Liver (tissue), 7 donors: ENCODE measurements at regions not wholly inside any gene's neighbourhood (a gene's known extent, or its start where the extent isn't known, plus 50 kb on each side); places are given as distances from the start of the nearest gene placed in this dataset.

ENCODE experiments used
- DNase-seq: peaks from one replicate; pipeline ENCODE4 v3.0.0-alpha.2; 2017; ENCODE audit warnings: low spot score
- H3K27ac ChIP-seq, 2 donors: one replicate each; pipeline ENCODE4 v1.7.0; 2013; ENCODE audit warnings: inconsistent platforms in 2 of 2, low read length in 2 of 2, control low read depth in 1 of 2, low read depth in 1 of 2, mild to moderate bottlenecking in 1 of 2
- H3K27me3 ChIP-seq, 4 donors: one replicate each; pipeline versions ENCODE4 v1.6.1 to v1.7.0; 2013; ENCODE audit warnings: low read length in 3 of 4, inconsistent platforms in 1 of 4, mild to moderate bottlenecking in 1 of 4, moderate library complexity in 1 of 4; ENCODE audit not compliant: control insufficient read depth in 4 of 4, insufficient read depth in 4 of 4
- H3K36me3 ChIP-seq, 4 donors: one replicate each; pipeline versions ENCODE4 v1.6.1 to v1.7.0; 2013; ENCODE audit warnings: low read length in 3 of 4, mild to moderate bottlenecking in 3 of 4, low read depth in 1 of 4, moderate library complexity in 1 of 4; ENCODE audit not compliant: control insufficient read depth in 4 of 4, insufficient read depth in 3 of 4
- H3K4me1 ChIP-seq, 4 donors: one replicate each; pipeline versions ENCODE4 v1.6.1 to v1.7.0; 2013; ENCODE audit warnings: low read length in 3 of 4, mild to moderate bottlenecking in 3 of 4, moderate library complexity in 1 of 4; ENCODE audit not compliant: control insufficient read depth in 4 of 4, insufficient read depth in 4 of 4
- H3K4me3 ChIP-seq, 3 donors: one replicate each; pipeline versions ENCODE4 v1.6.1 to v1.7.0; 2013; ENCODE audit warnings: low read length in 3 of 3, control low read depth in 1 of 3, low read depth in 1 of 3, mild to moderate bottlenecking in 1 of 3
- H3K9ac ChIP-seq, 2 donors: one replicate each; pipeline ENCODE4 v1.7.0; 2013; ENCODE audit warnings: low read length in 2 of 2, mild to moderate bottlenecking in 2 of 2, moderate library complexity in 2 of 2, control low read depth in 1 of 2, low read depth in 1 of 2
- H3K9me3 ChIP-seq, 4 donors: one replicate each; pipeline versions ENCODE4 v1.6.1 to v1.7.0; 2013; ENCODE audit warnings: low read length in 3 of 4; ENCODE audit not compliant: control insufficient read depth in 4 of 4
- ATF3 ChIP-seq: IDR thresholded peaks from 2 replicates; pipeline ENCODE4 v1.6.1; 2016; ENCODE audit warnings: antibody characterized with exemption
- EGR1 ChIP-seq, 2 donors: IDR thresholded peaks; 2 replicates each; pipeline ENCODE4 v1.6.1; 2016 to 2018; ENCODE audit warnings: antibody characterized with exemption in 2 of 2, low read depth in 2 of 2
- FOXA1 ChIP-seq: IDR thresholded peaks from 2 replicates; pipeline ENCODE4 v1.6.1; 2016; ENCODE audit warnings: antibody characterized with exemption
- FOXA2 ChIP-seq: IDR thresholded peaks from 2 replicates; pipeline ENCODE4 v1.6.1; 2016; ENCODE audit warnings: antibody characterized with exemption
- GABPA ChIP-seq, 2 donors: IDR thresholded peaks in 1 of 2; conservative IDR thresholded peaks in 1 of 2; 2 replicates each; pipeline ENCODE4 v1.6.1; 2016; ENCODE audit warnings: antibody characterized with exemption in 2 of 2, mild to moderate bottlenecking in 1 of 2, moderate library complexity in 1 of 2
- HNF4A ChIP-seq, 2 donors: conservative IDR thresholded peaks; 2 replicates each; pipeline ENCODE4 v1.6.1; 2016; ENCODE audit warnings: antibody characterized with exemption in 2 of 2, mild to moderate bottlenecking in 2 of 2
- HNF4G ChIP-seq: IDR thresholded peaks from 2 replicates; pipeline ENCODE4 v1.6.1; 2016; ENCODE audit warnings: antibody characterized with exemption
- JUND ChIP-seq, 2 donors: IDR thresholded peaks; 2 replicates each; pipeline ENCODE4 v1.6.1; 2016; ENCODE audit warnings: antibody characterized with exemption in 2 of 2
- MAX ChIP-seq: IDR thresholded peaks from 2 replicates; pipeline ENCODE4 v1.6.1; 2016; ENCODE audit warnings: antibody characterized with exemption
- NR2F2 ChIP-seq: IDR thresholded peaks from 2 replicates; pipeline ENCODE4 v1.6.1; 2016; ENCODE audit warnings: antibody characterized with exemption
- RAD21 ChIP-seq, 2 donors: IDR thresholded peaks; 2 replicates each; pipeline ENCODE4 v1.6.1; 2016; ENCODE audit warnings: antibody characterized with exemption in 2 of 2, mild to moderate bottlenecking in 2 of 2
- REST ChIP-seq: IDR thresholded peaks from 2 replicates; pipeline ENCODE4 v1.6.1; 2016; ENCODE audit warnings: antibody characterized with exemption, mild to moderate bottlenecking
- RXRA ChIP-seq, 2 donors: IDR thresholded peaks; 2 replicates each; pipeline ENCODE4 v1.6.1; 2017 to 2018; ENCODE audit warnings: antibody characterized with exemption in 2 of 2, mild to moderate bottlenecking in 1 of 2
- SP1 ChIP-seq: IDR thresholded peaks from 2 replicates; pipeline ENCODE4 v1.6.1; 2018; ENCODE audit warnings: antibody characterized with exemption, mild to moderate bottlenecking
- TAF1 ChIP-seq: conservative IDR thresholded peaks from 2 replicates; pipeline ENCODE4 v1.6.1; 2016; ENCODE audit warnings: antibody characterized with exemption, mild to moderate bottlenecking
- YY1 ChIP-seq: IDR thresholded peaks from 2 replicates; pipeline ENCODE4 v1.6.1; 2016; ENCODE audit warnings: antibody characterized with exemption, mild to moderate bottlenecking
- ZBTB33 ChIP-seq: IDR thresholded peaks from 2 replicates; pipeline ENCODE4 v1.6.1; 2016; ENCODE audit warnings: antibody characterized with exemption
- WGBS: extraction: QIAGEN DNeasy Blood & Tissue Kit; methylation state at CpG from one replicate; pipeline ENCODE4 v1.1.7; 2013; 5-methylcytosine and 5-hydroxymethylcytosine counted together
- donor health status: healthy.
- donor health status: healthy.
- donor health status: healthy.
- donor health status: healthy.

GRCh38 chr20:11654766-11655165 lies 262.9 kb upstream of the BTBD3 start:
- no peak for DNase-seq
- no peak overlapping the region for H3K4me3 ChIP-seq
- H3K9me3 ChIP-seq, result no peaks in the 10 kb centered on the region
- H3K4me1 ChIP-seq, result peaks cover 5 to 28% (median 12%) of the 10 kb centered on the region in 4 donors
- no peak for TF ChIP-seq FOXA1
- TF ChIP-seq GABPA (IDR thresholded peaks at IDR 0.05 in 1 of 2, conservative IDR thresholded peaks at IDR 0.05 in 1 of 2), result no peak
- no peak for TF ChIP-seq RXRA (IDR thresholded peaks at IDR 0.05)
- no peak for TF ChIP-seq ZBTB33
- no peak for TF ChIP-seq REST
- no peak for TF ChIP-seq JUND (IDR thresholded peaks at IDR 0.05)
- no peak for TF ChIP-seq YY1
- no peak for TF ChIP-seq RAD21 (IDR thresholded peaks at IDR 0.05)
- no peak for TF ChIP-seq HNF4A (conservative IDR thresholded peaks at IDR 0.05)
- no peak for TF ChIP-seq EGR1 (IDR thresholded peaks at IDR 0.05; ENCODE audit: low read depth in 2 of 2)
- no peak for TF ChIP-seq SP1
- no peak for TF ChIP-seq HNF4G
- TF ChIP-seq NR2F2, result no peak
- no peak for TF ChIP-seq TAF1
- TF ChIP-seq ATF3, result no peak
- TF ChIP-seq MAX, result no peak
- WGBS, result 92% methylated on average over 1 of the region's 1 CpG
- H3K36me3 ChIP-seq, result no peaks in the 10 kb centered on the region
- H3K9ac ChIP-seq, result no peak overlapping the region
- H3K27ac ChIP-seq, result no peak overlapping the region
- H3K27me3 ChIP-seq, result no peaks in the 10 kb centered on the region

GRCh38 chr20:11660673-11661072 lies 257.0 kb upstream of the BTBD3 start:
- TF ChIP-seq HNF4G, result no peak
- TF ChIP-seq EGR1 (IDR thresholded peaks at IDR 0.05; ENCODE audit: low read depth in 2 of 2), result no peak
- no peak for TF ChIP-seq FOXA2
- TF ChIP-seq RAD21 (IDR thresholded peaks at IDR 0.05), result no peak
- no peak for TF ChIP-seq FOXA1
- TF ChIP-seq YY1, result peak; percentile 12
- Histone ChIP-seq H3K9me3 (no peaks in the 10 kb centered on the region), H3K9ac (no peak overlapping the region), H3K36me3 (no peaks in the 10 kb centered on the region), H3K4me1 (peaks cover 0 to 8% (median 7%) of the 10 kb centered on the region in 4 donors), H3K27ac (peak overlapping the region in 1 of 2 donors; percentile 31), H3K27me3 (no peaks in the 10 kb centered on the region), H3K4me3 (peak overlapping the region in 2 of 3 donors; percentile 26 to 29)
- DNase-seq, result no peak
- 42% methylated on average over 3 of the region's 3 CpGs for WGBS
